Neural progenitor cell (in vitro differentiated cells): ENCODE measurements at regions not wholly inside any gene's neighbourhood (a gene's known extent, or its start where the extent isn't known, plus 50 kb on each side); places are given as distances from the start of the nearest gene placed in this dataset.

Experiments
- CTCF ChIP-seq: fragments of 200-600 bp; sonication (generic); IDR thresholded peaks from 2 replicates; pipeline ENCODE4 v1.5.1; 2017; ENCODE audit warnings: antibody characterized with exemption, mild to moderate bottlenecking
- EZH2 ChIP-seq: fragments of 200-600 bp; sonication (generic); IDR thresholded peaks from 2 replicates; pipeline ENCODE4 v1.6.1; 2017; ENCODE audit warnings: antibody characterized with exemption, mild to moderate bottlenecking, moderate library complexity
- EZH2phosphoT487 ChIP-seq: fragments of 200-600 bp; sonication (generic); IDR thresholded peaks from 2 replicates; pipeline ENCODE4 v1.6.1; 2017; ENCODE audit warnings: antibody characterized with exemption

GRCh38 chr6:40893021-40893420, 146.0 kb downstream of the UNC5CL start:
- TF ChIP-seq CTCF, result no peak
- TF ChIP-seq EZH2, result no peak
- TF ChIP-seq EZH2phosphoT487, result no peak
